Right lobe of liver (tissue), 4 donors: ENCODE measurements at regions not wholly inside any gene's neighbourhood (a gene's known extent, or its start where the extent isn't known, plus 50 kb on each side); places are given as distances from the start of the nearest gene placed in this dataset.

Experiments
- CTCF ChIP-seq, 4 donors: fragments of 200-600 bp in 3 of 4; fragments of 450-650 bp in 1 of 4; IDR thresholded peaks; one replicate each; pipeline versions ENCODE4 v1.5.1 to v1.8.0; 2016 to 2022; ENCODE audit warnings: antibody characterized with exemption in 4 of 4, mild to moderate bottlenecking in 2 of 4
- POLR2A ChIP-seq: fragments of 450-650 bp; IDR thresholded peaks from one replicate; pipeline ENCODE4 v1.6.1; 2017; ENCODE audit warnings: antibody characterized with exemption, mild to moderate bottlenecking
- donor health status: DM: no; HTN: no; CAD: no.
- donor health status: DM: no; HTN: no; CAD: no.
- donor health status: DM: no; HTN: yes; CAD: no.

GRCh38 chr3:84836961-84837360 is 121.8 kb upstream of the CADM2 start:
- TF ChIP-seq CTCF (IDR thresholded peaks at IDR 0.05) (no peak), POLR2A (no peak)
